T1000 (cell line): ENCODE measurements at regions not wholly inside any gene's neighbourhood (a gene's known extent, or its start where the extent isn't known, plus 50 kb on each side); places are given as distances from the start of the nearest gene placed in this dataset.
"Not testable (repeated sequence)": the region's sequence is repeated elsewhere in the genome, so short reads cannot be mapped to it uniquely, and the experiment has no call there.

ENCODE experiments used
- DNase-seq: peaks from one replicate; lab custom pipeline; 2025; ENCODE audit warnings: mixed read lengths; lab: John Stamatoyannopoulos, UW

- no peak for DNase-seq
These were observed 284.0 kb upstream of the PMFBP1 start for GRCh38 chr16:72455743-72456659.

- not testable (repeated sequence) for DNase-seq
These were observed 281.9 kb upstream of the PMFBP1 start for GRCh38 chr16:72453856-72454255.

GRCh38 chr16:72444696-72445095 lies 272.7 kb upstream of the PMFBP1 start:
- DNase-seq = no peak

- no peak for DNase-seq
These were observed 271.9 kb upstream of the PMFBP1 start for GRCh38 chr16:72443809-72444208.

DNA sequence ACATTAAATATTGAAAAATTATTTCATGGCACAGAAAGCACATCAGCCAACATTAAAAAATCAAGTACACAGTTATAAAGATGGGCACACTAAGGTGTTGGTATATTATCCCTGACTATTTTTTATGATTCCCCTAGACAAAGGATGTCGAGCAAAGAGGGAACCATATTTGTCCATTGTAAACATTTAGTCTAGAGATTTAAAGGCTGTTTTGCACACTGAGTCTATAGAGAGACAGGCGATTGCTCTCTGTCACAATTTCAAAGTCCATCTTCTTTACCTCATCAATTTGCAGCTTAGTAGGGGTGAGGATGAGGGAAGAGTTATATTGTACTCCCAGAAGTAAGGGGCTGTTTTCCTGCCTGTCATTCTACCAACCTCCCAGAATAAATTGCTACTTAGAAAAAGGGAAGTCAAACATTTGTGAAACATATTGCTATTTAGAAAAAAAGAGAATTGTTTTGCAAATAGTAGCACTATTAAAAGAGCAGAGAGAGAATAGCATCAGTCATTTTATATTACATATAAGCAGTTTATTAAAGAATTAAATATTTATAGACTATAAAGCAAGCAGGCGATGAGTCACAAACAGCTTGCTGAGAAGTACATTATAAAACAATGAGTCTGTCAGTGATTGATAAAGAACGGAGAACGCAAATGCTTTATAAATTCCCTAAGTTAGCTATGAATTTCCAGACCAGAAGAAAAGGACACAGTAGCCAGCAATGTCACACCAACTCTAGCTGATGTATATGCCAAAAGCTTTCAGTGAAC lies 270.6 kb upstream of the PMFBP1 start:
- no peak for DNase-seq

- no peak for DNase-seq
These were observed 265.9 kb upstream of the PMFBP1 start for GRCh38 chr16:72437891-72438290.

- no peak for DNase-seq
These were observed 262.2 kb upstream of the PMFBP1 start for GRCh38 chr16:72434159-72434558.

DNA sequence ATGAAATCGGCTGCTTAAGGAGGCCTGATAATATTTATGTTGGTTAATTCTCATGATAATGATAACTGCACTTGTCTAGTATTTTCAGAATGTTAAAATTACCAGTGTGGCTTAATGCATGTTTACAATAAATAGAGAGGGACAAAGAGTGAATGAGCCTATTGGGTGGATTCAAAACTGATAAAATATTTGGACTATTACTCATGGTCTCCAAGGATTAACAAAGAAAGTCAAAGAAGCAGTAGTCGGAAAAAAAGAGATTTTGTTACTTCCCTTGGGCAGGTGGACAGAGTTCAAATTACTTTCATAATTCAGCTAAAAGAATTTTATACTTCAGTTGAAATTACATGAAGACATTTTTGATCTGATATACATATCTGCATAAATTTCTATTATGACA lies 258.2 kb upstream of the PMFBP1 start:
- DNase-seq = no peak

DNA sequence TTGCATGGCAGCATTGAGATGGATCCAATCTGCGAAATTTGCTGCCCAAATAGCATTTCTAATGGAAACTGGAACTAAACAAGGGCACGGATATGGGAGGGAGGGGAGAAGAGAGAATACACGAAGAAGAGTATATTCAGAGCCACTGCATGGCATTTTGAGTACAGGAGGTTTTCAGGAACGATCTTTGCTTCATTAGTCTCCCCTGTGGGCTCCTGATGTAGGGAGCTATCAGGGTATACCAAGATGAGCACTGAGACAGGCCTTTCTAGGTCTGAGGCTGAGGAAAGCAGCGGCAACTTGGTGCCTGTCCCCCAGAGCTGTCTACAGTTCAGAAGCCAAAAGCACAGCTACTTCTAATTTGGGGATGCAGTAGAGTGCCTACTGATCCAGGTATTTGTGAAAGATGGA lies 257.7 kb upstream of the PMFBP1 start:
- DNase-seq = no peak

DNA sequence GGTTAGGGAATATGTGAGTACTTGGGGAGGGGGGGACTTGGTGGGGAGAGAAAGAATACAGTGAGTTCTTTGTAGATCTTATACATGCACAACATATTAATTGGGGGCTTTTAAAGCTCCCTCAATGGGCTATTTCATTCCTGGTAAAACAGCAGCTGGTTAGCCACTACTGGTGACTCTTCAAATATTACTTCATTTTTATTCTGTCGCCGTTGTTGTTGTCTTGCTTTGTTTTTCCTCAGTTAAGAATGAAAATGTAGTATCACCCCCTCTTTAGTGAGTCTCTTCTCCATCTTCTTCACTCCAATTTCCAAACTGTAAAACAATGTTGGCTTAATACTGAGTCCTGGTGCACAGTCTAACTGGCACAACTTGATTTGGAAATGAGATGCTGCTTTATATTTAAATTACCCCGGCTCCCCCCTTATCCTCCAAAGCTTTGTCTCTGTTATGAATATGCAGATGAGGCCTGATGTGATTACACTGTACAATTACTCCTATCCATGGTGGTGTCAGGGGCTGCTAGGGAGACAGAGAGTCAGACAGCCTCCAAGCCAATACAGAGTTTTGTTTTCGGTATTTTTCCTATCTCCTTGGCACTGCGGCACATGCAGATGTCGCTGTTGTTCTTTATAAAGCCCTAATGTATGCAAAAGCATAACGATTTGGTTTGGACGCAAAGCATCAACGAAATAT lies 256.9 kb upstream of the PMFBP1 start:
- DNase-seq = no peak

DNA sequence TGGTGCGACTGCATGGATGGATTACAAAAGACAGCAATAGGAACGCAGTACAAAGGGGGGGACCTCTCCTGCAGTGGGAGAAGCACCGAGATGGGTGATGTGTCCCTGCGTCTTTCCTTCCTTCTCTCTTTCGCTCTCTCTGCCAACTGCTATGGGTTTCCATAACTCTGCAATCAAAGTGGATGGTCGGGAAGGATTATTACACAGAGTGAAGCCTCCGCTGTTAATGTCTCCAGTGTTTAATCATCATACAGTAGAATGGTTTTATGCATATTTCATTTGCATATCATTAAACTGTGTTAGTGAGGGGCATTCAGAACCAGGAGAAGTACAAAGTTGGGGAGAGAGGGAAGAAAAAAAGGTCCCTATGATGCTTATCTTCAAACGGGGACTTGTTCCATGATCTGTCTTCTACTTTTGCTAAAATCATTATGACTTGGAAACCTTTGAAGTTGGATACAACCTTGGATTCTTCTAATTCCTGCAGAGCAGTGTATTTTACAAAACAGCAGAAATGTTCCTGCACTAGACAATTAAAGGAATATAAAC lies 255.9 kb upstream of the PMFBP1 start:
- DNase-seq = no peak

- no peak for DNase-seq
These were observed 255.3 kb upstream of the PMFBP1 start for GRCh38 chr16:72427051-72427782.

DNA sequence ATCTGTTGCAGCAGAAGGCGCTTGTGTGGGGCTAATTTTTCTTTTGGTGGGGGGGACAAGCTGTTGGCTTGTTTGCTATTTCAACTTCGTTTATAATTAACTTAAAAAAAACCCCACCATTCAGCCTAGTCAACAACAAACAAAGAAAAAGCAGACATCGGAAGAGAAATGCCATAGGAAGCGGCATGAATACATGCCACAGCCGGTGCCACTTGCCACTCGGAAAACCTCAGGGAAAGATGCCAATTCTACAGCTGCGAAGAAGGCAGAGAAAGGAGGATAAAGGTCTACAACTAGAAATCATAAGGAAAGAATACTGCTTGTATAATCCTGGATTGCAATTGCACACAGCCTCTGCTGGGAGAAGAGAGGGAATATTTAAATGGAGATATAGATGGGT lies 254.4 kb upstream of the PMFBP1 start:
- DNase-seq = no peak

DNA sequence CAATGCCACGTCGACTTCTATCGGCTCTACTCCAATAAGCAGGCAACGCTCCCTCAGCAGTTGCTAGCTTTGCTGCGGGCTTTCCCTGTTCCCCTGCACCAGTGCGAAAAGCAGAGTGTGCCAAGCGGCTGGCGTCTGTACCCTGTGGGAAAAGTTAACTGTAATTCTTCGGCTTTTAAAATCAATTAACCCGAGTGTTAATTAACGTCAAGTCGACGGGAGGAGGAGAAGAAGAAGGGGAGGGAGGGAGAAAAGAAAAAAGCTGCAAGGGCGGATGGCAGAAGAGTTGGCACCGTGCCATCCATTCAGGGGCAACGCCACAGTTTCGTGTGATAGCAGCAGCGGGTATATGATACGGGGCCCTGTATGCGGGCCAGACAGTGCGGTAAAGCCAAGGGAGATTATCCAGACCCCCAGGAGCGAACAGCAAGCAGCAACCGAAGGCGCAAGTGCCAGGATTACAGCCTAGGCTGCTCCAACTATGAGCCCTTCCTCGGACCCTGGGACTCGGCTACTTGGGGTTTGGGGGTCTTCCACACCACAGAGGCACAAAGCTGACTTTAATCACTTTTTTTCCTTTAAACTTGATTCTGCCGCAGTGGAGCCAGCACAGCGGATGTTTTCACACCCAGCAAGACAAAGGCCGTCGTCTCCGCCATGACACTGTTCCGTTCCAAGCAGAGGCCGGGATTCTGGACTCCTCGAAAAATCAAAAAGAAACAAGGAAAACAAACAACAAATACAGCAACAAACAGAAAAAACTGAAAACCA lies 253.8 kb upstream of the PMFBP1 start:
- no peak for DNase-seq

DNA sequence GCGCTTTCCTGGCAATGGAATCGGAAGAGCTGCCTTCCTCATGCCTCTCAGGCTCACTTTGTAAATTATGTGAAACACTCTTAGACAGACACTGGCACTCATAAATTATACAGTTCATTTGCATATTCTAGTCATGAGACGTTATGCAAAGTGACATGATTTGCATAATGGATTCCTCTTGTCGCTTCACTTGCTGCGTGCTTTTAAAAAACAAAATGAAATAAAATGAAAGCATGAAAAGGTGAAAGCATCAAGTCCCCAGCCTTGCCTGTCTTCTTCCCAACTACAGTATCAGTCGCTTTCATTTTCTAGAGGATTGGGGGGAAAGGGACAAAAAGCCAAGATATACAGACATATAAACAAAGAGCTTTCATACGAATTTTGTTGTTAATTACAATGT lies 252.8 kb upstream of the PMFBP1 start:
- DNase-seq = no peak

GRCh38 chr16:72422308-72422897 lies 250.4 kb upstream of the PMFBP1 start:
- no peak for DNase-seq

DNA sequence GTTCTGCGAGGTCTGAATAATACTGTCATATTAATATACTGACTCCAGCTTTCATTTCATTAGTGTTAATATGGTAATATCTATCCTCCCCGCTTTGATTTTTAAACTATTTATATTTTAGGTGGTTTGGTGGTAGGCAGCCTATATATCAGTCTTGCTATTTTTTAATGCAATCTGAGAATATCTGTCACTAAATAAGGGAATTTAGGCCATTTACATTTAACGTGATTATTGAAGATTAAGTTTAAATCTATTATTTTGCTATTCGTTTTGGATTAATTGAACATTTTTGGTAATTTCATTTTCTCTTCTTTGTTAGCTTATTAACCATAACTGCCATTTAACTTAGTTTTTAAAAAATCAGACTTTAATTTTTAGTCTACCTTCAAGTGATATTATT lies 247.7 kb upstream of the PMFBP1 start:
- no peak for DNase-seq

DNA sequence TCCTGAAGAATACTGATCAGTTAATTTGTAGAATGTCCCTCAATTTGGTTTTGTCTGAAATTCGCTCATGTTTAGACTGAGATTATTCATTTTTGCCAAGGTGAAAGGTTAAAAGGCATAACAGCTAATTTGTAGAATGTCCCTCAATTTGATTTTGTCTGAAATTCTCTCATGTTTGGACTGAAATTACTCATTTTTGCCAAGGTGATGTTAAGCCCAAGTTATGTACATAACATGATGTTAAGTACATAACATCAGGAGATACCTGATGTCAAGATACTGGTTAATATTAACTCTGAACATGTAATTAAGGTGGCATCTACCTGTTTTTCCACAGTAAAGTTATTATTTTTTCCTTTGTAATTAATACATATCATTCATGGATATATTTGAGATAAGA lies 243.4 kb upstream of the PMFBP1 start:
- DNase-seq = no peak

DNA sequence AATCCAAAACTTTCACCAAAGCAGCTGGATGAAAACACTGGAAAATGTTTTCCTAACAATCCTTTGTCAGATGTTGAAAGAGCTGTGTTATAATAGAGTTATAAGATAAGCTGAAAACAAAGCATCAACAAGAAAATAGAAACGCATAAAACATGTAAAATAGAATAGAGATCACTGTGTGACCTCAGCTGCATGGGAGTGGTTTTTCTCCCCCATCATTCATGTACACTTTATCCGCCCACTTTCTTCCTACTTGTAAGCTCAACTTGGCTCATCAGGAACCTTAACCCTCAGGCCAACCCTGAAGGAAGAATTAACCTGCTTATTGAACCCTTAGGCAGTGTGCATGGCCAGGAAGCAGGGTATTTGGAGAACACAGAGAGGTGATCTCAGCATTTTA lies 238.5 kb upstream of the PMFBP1 start:
- no peak for DNase-seq

- no peak for DNase-seq
These were observed 237.5 kb upstream of the PMFBP1 start for GRCh38 chr16:72409423-72409822.
